ENCODE measurements at regions not wholly inside any gene's neighbourhood (a gene's known extent, or its start where the extent isn't known, plus 50 kb on each side); places are given as distances from the start of the nearest gene placed in this dataset.
"Not testable (repeated sequence)": the region's sequence is repeated elsewhere in the genome, so short reads cannot be mapped to it uniquely, and the experiment has no call there.

DNA sequence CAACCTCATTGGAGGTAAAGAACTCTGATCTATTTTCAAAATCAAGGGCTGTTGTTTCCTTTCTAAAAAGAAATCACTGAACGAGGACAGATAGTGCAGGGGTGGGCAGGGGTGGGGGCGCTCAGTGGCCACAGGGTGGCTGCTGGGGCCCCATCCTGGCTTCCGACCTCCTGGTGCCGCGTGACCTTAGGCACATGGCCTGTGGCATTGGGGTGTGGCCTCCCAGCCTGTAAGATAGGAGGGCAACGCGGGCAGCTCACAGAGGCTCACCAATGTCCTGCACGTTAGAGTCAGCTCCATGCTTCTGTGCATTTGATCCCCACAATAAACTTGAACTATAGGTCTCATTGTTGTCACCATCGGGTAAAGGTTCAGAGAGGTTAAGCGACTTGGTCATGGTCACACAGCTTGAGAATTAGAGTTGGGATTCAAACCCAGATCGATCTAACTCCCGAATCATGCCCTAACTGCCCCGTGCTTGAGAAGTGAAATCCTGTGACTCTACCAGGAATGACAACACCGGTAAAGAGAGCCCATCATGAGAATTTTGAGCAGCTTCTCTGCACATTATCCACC is 148.0 kb upstream of the SLC6A11 start:
- no peak for DNase-seq

DNA sequence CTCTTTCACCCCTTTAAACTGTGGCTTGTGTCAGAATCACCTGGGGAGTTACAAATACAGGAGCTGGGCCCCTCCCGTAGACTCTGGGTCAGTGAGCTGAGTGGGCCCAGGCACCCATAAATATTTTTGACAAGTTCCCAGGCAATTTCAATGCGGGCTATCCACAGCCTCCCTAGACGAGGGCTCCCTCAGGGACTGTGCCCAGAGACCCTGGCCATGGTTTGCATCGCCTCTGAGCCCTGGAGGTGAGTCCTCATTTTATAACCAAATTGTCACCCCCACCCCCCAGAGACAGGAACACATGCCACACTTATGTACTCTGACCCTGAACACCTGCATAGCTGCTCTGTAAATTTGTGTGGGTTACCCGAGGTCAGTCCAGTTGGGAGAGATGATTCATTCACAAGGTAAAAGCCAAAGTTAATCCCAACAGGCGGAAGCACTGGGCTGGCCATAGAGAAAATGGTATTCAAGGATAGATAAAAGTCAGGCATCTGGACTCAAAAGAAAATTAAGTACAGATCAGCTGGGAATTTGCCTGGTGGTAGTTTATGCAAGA is 146.5 kb upstream of the SLC6A11 start:
- DNase-seq: no peak

DNA sequence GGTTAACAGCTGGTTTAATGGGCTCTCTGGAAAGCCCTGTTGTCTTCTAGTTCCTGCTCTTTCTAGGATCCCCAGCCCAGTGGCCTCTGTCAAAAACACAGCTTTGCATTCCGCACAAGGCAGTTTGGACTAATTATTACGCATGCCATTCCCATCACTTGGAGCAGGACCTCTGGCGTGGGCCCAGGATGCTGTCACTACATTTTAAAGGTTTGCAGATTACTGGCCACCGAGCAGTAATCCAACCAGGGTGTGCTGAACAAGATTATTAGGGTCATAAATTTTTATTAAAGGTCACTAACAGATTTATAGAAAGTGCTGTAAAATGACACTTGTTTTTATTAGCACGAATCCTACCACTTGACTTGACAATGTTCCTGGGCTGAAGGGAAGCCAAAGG is 143.6 kb upstream of the SLC6A11 start:
- no peak for DNase-seq

DNA sequence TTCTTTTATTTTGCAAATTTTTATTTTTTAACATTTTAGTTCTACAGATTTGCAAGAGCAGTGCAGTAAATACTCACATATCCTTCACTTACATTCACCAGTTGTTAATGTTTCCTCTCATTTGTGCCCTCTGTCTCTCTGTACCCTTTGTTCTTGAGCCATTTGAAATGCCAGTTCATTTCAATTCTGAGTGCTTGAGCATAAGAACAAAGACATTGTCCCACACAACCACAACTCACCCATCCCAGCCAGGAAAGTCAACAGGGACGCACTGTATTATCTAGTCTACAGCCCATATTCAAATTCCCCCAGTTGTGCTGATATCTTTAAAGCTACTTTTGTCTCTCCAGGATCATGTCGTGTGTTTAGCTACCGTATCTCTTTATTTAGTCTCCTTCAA is 141.4 kb upstream of the SLC6A11 start:
- no peak for DNase-seq

DNA sequence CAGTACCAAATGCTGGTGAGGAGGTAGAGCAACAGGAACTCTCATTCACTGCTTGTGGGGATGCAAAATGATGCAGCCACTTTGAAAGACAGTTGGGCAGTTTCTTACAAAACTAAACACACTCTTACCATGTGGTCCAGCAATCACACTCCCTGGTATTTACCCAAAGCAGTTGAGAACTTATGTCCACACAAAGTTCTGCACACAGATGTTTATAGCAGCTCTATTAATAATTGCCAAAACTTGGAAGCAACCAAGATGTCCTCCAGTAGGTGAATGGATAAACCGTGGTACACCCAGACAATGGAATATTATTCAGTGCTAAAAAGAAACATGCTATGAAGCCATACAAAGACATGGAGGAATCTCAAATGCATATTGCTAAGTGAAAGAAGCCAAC is 139.1 kb upstream of the SLC6A11 start:
- no peak for DNase-seq

DNA sequence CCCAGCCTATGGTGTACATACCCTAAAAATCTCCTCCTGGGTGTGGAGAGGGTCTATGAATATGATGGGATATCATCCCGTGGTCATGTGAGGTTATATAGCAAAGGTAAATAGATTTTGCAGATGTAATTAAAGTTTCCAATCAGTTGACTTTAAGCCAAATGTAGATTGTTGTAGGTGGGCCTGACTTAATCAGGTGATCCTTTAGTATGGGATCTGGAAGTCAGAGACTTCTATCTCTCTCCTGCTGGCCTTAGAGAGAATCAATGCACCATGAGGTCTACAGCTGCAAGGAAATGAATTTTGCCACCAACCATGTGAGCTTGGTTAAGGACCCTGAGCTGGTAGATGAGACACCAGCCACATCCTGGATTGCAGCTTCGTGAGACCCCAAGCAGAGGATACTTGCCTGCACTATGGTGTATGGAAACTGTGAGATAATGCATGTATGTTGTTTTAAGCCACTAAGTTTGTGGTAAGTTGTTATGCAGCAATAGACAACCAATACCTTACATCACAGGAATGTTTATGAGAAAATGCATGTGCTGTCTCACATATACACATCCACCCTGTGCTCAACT is 137.1 kb upstream of the SLC6A11 start:
- no peak for DNase-seq

DNA sequence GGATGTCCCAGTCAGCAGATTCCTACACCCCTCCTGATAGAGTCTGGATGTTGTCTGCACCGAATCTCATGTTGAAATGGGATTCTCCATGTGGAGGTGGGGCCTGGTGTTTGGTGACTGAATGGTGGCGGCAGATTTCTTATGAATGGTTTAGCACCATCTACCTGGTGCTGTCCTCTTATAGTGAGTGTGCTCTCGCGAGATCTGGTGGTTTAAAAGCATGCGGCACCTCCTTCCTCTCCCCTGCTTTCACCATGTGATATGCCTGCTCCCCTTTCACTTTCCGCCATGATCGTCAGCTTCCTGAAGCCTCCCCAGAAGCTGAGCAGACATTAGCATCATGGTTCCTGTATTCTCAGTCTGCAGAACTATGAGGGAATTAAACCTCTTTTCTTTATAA is 135.2 kb upstream of the SLC6A11 start:
- DNase-seq: no peak

DNA sequence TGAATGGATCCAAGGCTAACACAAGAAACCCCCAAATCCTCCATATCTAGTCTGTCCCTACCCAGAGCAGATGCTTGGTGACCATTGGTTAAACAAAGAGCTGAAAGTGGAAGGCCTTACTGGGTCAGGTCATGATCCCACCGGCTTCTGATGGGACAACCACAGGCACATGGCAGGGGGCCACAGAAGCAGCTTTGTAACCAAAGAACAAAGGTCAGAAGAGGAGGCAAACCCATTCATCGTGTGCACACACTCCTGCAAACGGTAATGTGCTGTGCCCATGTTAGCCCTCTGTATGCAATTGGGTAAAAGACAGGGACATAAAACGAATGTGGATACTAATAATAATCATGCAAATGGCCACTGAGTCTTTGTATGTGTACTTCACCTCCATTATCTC is 133.3 kb upstream of the SLC6A11 start:
- no peak for DNase-seq

DNA sequence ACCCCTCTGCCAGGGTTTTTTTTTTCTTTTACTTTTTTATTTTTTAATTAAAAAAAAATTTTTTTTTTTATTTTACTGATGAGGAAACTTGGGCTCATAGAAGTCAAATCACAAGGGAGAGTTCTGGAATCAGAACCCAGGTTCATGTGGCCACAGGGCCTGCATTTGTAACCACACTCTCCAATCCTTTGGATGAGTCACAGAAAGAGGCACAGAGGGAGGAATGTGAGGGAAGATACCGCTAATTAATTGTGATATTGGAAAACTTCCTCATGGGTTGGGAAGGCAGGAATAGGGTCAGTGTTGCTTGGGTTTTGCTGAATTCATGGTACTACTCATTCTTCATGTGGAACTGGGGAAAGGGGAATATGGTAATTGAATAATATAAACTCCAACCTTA is 132.9 kb upstream of the SLC6A11 start:
- no peak for DNase-seq

DNA sequence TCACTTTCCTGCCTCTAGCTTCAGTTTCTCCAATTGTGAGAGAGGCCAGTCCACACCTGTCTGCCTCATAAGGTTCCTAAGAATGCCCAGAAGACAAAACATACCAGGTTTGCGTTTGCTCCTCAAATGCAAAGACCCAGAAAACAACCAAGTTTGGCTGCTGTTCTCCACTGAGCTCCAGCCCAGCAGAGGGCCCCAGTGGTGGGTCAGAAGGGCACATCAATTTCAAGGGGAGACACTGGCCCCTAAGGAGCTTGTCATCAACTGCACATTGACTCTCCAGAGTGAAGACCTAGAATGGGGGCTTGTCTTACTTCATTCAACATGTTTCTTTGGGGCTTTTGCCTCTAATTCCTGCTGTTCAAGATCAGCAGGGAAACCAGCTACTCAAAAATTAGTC is 127.9 kb upstream of the SLC6A11 start:
- no peak for DNase-seq

DNA sequence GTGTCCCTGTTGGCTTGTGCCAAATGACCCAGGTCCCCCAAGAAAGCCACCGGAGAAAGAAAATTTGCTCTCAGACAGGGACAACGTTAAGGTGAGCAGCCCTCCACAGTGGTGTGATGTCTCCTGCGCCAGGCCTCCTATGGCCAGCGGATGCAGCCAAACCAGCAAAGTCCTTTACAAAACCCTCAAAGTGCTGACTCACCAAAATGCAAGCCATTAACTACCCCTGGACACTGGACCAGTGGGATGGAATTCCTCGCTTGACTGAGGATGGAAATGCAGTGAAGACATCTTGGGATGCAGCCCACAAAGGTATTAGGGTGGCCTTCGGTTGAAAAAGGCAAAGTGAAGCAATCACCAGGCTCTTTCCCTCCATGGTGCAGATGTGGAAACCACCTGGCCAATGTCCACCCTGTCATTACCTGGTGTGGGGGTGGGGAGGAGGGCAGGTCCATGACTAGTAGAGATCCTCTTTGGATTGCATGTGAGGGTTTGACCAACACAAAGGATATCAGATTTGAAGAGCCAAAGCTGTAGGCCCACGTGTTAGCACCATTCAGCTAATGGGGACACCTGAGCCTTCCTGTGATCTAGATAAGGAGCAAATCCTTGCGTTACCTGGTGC is 127.4 kb upstream of the SLC6A11 start:
- no peak for DNase-seq

DNA sequence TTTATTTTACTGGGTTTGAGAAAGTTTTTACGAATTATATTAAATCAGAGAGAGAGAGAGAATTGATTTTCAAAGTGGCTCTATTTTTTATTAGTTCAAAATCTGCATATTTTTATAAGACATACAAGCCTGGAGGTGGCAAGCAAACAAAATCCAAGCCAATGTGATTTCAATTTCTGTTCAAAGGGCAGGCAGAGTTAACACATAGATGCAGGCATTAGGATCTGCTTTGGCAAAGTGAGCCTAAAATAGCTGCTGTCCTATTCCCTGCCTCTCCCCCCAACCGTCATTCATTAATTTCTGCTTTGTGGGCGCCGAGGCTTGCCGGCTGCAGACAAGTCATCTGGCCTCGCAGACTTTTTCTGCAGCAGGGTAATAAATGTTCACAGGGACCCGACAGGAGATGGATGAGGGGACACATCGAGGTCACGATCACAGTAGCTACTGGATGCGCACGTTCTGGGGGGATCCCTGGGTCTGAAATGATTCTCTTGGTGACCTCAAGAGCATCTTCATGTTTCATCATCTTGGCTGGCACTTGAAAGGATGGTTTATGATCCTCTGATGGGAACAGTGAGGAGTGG is 123.9 kb upstream of the SLC6A11 start:
- no peak for DNase-seq

DNA sequence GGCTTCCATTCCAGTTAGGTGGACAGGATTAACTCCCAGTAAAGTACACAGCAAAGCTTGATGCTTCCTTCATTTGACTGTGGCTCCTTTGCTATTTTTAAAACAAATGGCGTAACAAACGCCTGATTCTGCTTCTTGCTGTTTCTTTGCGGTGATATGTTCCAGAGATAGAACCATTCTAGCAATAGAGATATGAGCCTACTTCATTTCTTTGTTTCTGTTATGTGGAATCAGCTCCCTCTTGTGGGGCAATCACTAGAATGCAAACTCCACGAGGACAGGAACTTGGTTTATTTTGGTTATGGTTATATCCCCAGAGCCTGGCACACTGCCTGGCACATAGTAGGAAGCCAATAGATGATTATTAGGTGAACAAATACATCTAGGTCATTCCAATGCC is 122.6 kb upstream of the SLC6A11 start:
- DNase-seq: peak in 1 of 2 donors; percentile 15

DNA sequence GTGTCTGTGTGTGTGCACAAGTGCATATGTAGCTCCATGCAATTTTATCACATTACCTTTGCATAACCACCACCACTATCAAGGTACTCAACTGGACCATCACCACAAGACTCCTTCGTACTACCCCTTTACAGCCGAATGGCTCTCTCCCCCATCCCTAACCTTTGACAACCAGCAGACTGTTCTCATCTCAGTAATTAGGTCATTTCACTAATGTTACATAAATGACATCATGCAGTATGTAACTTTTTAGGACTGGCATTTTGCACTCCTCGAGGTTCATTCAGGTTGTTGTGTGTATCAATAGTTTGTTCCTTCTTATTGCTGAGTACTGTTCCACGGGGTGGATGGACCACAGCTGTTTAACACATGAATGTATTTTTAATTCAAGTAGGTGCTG is 121.8 kb upstream of the SLC6A11 start:
- no peak for DNase-seq

DNA sequence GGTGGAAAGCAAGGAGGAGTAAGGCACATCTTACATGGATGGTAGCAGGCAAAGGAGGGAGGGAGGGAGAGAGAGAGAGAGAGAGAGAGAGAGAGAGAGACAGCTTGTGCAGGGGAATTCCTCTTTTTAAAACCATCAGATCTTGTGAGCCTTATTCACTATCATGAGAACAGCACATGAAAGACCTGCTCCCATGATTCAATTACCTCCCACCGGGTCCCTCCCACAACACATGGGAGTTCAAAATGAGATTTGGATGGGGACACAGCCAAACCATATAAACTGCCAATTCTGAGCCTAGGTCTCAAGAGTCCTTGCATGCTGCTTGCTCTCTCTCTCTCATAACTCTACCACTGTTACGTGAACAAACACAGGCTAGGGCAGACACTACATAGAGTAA is 120.8 kb upstream of the SLC6A11 start:
- DNase-seq: not testable (repeated sequence)

DNA sequence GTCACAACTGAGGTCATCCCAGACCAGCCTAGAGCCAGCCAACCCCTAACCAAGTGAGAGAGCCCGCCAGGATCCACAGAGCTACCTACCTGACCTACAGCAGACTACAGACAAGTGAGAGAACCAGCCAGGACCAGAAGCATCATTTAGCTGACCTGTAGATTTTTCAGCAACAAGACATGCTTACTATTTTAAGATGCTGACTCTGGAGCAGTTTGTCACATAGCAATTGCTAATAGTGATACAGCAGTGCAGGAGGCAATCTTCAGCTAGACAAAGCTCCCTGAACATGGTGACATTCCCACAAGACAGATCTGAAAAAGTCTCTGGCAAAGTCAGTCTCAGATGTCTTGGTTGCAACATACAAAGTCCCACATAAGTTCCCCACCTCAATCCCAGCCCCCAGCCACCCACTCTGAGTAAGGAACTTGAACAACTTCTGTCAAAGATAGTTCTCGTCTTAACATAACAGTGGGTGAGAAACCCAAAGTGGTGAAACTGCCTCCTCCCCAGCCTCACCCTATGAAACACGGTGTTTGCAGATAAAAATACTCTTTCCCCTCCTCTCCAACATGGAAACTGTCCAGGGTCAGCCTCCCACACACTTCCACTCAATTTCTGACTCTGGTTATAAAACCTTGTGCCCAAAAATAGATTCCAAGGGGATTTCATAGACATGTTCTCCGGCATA is 120.3 kb upstream of the SLC6A11 start:
- DNase-seq: no peak

DNA sequence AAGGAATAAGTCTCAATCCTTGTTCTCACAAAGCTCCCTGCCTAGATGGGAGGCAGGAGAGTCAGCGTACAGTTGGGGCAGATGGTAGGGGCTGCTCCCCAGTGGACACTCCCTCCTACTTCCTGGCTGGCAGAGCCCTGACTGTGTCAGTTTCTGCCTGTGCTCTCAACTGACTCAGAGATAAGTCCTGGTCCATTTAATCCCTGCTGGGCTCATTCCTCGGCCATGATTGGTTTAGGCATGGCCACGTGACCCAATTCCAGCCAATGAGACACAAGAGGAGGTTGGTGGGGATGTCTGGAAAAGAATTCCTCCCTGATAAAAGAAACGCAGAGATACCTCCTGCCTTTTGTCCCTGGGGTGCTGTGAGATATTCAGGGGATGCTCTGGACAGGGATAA is 118.1 kb upstream of the SLC6A11 start:
- DNase-seq: no peak

DNA sequence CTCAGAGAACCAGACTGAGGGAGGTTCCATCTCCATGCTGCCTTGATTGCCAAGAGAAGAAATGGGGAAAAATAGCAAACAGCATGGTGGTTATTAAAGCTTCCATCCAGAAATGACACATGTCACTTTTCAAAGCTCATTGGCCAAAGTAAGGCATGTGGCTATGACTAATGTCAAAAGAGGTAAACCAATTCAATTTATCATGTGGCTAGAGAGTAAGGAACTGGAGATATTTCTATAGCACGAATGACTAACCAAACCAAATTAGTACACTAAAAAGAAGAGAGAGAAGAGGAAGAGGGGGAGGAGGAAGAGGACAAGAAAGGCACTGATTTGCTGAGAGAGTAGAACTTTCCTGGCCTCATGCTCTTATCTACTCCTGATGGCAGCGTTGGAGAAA is 115.2 kb upstream of the SLC6A11 start:
- no peak for DNase-seq

DNA sequence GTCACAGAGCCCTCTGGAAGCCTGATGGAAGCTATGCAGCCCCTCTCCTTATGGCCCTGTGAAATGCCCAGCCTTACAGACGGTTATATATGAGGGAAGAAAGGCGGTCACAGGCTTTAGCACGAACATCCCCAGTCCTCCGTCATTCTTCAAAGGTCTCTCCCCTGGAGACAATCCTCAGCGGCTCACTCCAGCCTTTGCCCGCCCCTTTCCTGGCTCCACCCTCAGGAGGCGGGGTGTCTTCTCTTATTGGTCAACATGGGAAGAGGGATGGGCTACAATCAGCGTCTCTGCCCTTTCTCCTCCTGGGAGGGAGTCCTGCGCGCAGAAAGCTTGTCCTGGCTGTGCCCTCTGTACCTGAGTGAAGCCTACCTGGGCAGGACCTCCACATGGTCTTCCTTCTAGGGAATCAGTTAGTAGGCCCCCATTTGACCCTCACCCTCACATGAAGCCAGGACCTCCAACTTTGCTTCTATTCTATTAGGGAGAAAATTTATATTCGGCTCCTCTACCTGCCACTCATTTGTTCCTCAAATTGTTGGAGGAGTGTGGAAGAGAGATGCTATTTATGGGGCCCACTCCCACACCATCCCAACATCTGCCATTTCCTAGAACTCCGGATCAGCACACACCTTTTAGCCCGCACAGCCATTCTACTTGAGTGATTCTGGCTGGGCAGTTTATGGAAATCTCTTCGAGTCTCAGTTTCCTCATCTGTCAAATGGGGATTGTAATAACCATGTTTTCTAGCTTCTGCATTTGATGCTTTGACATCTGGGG is 112.9 kb upstream of the SLC6A11 start:
- DNase-seq: no peak

DNA sequence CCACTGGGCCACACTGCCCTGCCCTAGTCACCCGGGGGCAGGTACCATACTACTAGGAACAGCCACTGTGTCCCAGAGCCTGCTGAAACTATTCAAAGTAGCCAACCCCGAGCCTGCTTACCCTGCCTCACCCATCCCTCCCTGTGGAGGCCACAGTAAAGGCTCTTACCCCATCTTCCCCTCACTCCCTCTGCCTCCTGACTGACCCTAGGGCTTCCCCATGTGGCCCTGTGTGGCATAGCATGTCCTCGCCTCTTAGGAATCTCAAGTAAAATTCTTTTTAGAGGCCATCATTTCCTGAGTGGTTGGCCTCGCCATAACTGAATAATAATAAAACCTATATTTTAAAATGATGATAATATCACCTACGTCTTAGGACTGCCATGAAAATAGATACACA is 112.2 kb upstream of the SLC6A11 start:
- no peak for DNase-seq

DNA sequence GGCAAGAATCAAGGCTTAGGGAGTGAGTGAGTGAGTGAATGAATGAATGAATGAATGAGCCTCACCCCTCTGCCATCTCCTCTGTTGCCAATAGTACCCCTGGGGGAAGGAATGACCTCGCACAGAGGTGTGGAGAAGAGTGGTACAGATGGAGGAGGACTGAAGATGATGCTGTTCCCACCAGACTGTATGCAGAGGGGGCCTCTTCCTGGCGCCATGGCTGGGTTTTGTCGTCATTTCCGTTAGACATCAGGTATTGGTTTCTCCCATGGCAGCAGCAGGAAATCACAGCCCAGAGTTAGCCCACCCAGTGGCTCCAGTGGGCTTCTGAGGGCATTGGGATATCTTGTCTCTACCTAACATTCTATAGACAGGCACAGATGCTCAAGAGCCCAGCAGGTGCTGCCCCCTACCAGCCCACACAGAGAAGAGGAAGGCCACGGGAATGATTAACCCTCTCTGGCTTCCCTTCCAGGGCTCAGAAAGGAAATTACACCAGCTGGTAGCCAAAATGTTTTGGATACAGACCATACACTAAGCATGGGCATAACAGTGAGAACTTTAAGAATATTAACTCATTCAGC is 109.8 kb upstream of the SLC6A11 start:
- no peak for DNase-seq

DNA sequence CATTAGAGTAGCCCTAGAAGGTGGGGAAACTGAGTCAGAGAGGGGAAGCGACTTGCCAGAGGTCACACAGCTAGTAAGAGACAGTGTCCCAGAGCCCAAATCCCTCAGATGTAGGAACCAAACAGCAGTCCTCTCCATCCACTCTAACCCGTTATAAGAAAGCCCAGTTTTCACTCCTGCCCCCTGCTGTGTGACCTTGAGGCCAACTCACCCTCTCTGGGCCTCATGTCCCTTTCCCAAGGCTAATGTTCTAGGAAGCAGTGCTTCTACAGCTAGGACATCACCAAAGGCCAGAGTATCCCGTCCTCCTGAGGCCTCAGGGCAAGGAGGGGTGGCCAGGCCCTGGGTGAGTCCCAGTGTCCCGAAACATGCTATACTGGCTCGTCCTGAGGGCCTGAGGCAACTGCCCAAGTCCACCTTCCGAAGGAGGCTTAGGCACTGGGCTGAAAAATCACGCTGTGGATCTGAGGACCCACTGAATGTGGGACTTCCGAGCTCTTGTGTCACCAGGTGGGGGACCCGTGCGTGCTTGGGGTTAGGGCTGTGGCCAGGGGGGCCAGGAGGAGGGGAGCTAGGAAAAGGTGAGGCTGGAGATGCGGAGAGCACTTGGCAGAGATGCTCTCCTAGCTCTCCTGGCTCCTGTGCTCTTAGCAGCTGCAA is 109.2 kb upstream of the SLC6A11 start:
- no peak for DNase-seq

Measured in CD4-positive, alpha-beta T cell treated with Interferon alpha-2 for 1 hour (primary cell).